K562 (cell line): ENCODE measurements at regions not wholly inside any gene's neighbourhood (a gene's known extent, or its start where the extent isn't known, plus 50 kb on each side); places are given as distances from the start of the nearest gene placed in this dataset.

ENCODE experiments used
- ATAC-seq: fragments of 200-7000 bp; cut with Tn5 transposase; 3 replicates; pipeline ENCODE4 v1.9.1; 2020; ENCODE audit warnings: moderate library complexity
- BruUV-seq: library from RNA; stranded (reverse); fragments of 400-500 nt; replicated peaks from 2 replicates; lab custom pipeline; 2021; lab: Mats Ljungman, UMichigan
- CTCF ChIA-PET: fragments of 300-600 bp; formaldehyde crosslinking; extraction: SDS; loops from one replicate; lab custom pipeline; 2021; ENCODE audit warnings: low intra/inter-chr PET ratio; lab: Yijun Ruan, JAX
- POLR2A ChIA-PET: fragments of 300-600, 350-650 bp; sonication (Branson Sonifier 250); formaldehyde crosslinking; extraction: SDS; loops from one replicate; lab custom pipeline; 2021; ENCODE audit warnings: antibody characterized with exemption, inconsistent platforms; lab: Yijun Ruan, JAX
- DNase-seq, 4 experiments: peaks; one replicate each; pipeline versions ENCODE4 v3.0.0 to v3.0.0-alpha.2; 2011 to 2018; ENCODE audit warnings: low spot score in 3 of 4, mixed read lengths in 3 of 4; ENCODE audit errors: extremely low read depth in 1 of 4
- FAIRE-seq: peaks from 2 replicates; lab custom pipeline; 2011; peaks lifted over from hg19 to GRCh38; lab: Jason Lieb, UNC
- H2AFZ ChIP-seq: 2 replicates; pipeline ENCODE4 v1.6.0; 2011; ENCODE audit warnings: low read depth, low read length, control low read depth, inconsistent platforms
- H3K27ac ChIP-seq: fragments of 200-600 bp; 3 replicates; pipeline ENCODE4 v1.8.0; 2011; ENCODE audit warnings: low read depth, mild to moderate bottlenecking, control low read depth, inconsistent platforms, low read length, moderate library complexity, mixed read lengths; ENCODE audit errors: extremely low read depth
- H3K27me3 ChIP-seq, 2 experiments: fragments of 300-600 bp in 1 of 2; 2 replicates in 1 of 2; 3 replicates in 1 of 2; pipeline versions ENCODE4 v1.6.0 to v1.8.0; 2011; ENCODE audit warnings: inconsistent platforms in 2 of 2, low read length in 2 of 2, mild to moderate bottlenecking in 1 of 2, mixed read lengths in 1 of 2, moderate library complexity in 1 of 2; ENCODE audit not compliant: control insufficient read depth in 2 of 2, insufficient read depth in 2 of 2
- H3K36me3 ChIP-seq: fragments of 300-600 bp; 3 replicates; pipeline ENCODE4 v1.8.0; 2011; ENCODE audit warnings: mild to moderate bottlenecking, low read length, inconsistent platforms; ENCODE audit not compliant: control insufficient read depth, insufficient read depth
- H3K4me1 ChIP-seq, 2 experiments: fragments of 200-600 bp in 1 of 2; replicated peaks in 1 of 2; 2 replicates in 1 of 2; 3 replicates in 1 of 2; pipeline versions ENCODE4 v1.5.1 to v1.8.0; 2011; ENCODE audit warnings: inconsistent platforms in 2 of 2, low read length in 2 of 2, mild to moderate bottlenecking in 1 of 2, mixed read lengths in 1 of 2, moderate library complexity in 1 of 2; ENCODE audit not compliant: control insufficient read depth in 2 of 2, insufficient read depth in 2 of 2
- H3K4me2 ChIP-seq: 2 replicates; pipeline ENCODE4 v1.6.1; 2011; ENCODE audit warnings: low read length, control low read depth, inconsistent platforms, mixed read lengths; ENCODE audit not compliant: insufficient read depth
- H3K4me3 ChIP-seq: fragments of 200-600 bp; sonication (generic), shearing (Covaris generic); 2 replicates; pipeline ENCODE4 v1.5.1; 2016; ENCODE audit warnings: control low read depth, inconsistent platforms
- H3K79me2 ChIP-seq: fragments of 200-600 bp; 3 replicates; pipeline ENCODE4 v1.8.0; 2011; ENCODE audit warnings: low read length, inconsistent platforms; ENCODE audit not compliant: control insufficient read depth, insufficient read depth
- H3K9ac ChIP-seq, 2 experiments: 2 replicates each; pipeline versions ENCODE4 v1.6.0 to v1.6.1; 2011; ENCODE audit warnings: low read depth in 2 of 2, low read length in 2 of 2, control low read depth in 1 of 2, inconsistent platforms in 1 of 2, mild to moderate bottlenecking in 1 of 2, mixed read lengths in 1 of 2; ENCODE audit not compliant: insufficient read depth in 1 of 2
- H3K9me1 ChIP-seq: one replicate; pipeline ENCODE4 v1.6.0; 2011; ENCODE audit warnings: inconsistent platforms, mild to moderate bottlenecking, low read length, moderate library complexity; ENCODE audit not compliant: control insufficient read depth, insufficient read depth
- H3K9me3 ChIP-seq: replicated peaks from 2 replicates; pipeline ENCODE4 v1.5.1; 2011; ENCODE audit warnings: low read depth, low read length, inconsistent platforms; ENCODE audit not compliant: control insufficient read depth, insufficient read depth
- H4K20me1 ChIP-seq: replicated peaks from 2 replicates; pipeline ENCODE4 v1.6.1; 2011; ENCODE audit warnings: low read length, inconsistent platforms, mixed read lengths; ENCODE audit not compliant: control insufficient read depth, insufficient read depth
- ARID4B ChIP-seq: sonication (generic); formaldehyde crosslinking; IDR thresholded peaks from 2 replicates; pipeline ENCODE4 v1.8.0; 2022; ENCODE audit warnings: mild to moderate bottlenecking, missing genetic modification reagents
- CBX3 ChIP-seq, 2 experiments: IDR thresholded peaks; 1 replicate in 1 of 2; 2 replicates in 1 of 2; pipeline ENCODE4 v1.6.1; 2012; ENCODE audit warnings: inconsistent platforms in 2 of 2, low read length in 2 of 2, borderline replicate concordance in 1 of 2, control low read depth in 1 of 2
- CTBP1 ChIP-seq: fragments of 450-650 bp; IDR thresholded peaks from 2 replicates; pipeline ENCODE4 v1.6.1; 2016; ENCODE audit warnings: borderline replicate concordance
- ESRRB ChIP-seq: fragments of 250-450 bp; sonication (Bioruptor Pico); IDR thresholded peaks from 2 replicates; pipeline ENCODE4 v1.5.0; 2020; ENCODE audit warnings: mild to moderate bottlenecking, moderate library complexity, borderline replicate concordance
- MAFG ChIP-seq: fragments of 450-650 bp; conservative IDR thresholded peaks from 2 replicates; pipeline ENCODE4 v1.6.1; 2016; ENCODE audit warnings: missing genetic modification characterization, missing compliant biosample characterization
- MYBL2 ChIP-seq, 2 experiments: fragments of 450-650 bp in 1 of 2; sonication (generic) in 1 of 2; formaldehyde crosslinking in 1 of 2; IDR thresholded peaks; 2 replicates each; pipeline versions ENCODE4 v1.6.1 to v1.8.1; 2017 to 2022; ENCODE audit warnings: borderline replicate concordance in 1 of 2, inconsistent platforms in 1 of 2, low read depth in 1 of 2, mild to moderate bottlenecking in 1 of 2, missing genetic modification reagents in 1 of 2, moderate library complexity in 1 of 2
- NCOR1 ChIP-seq: fragments of 450-650 bp; IDR thresholded peaks from 2 replicates; pipeline ENCODE4 v1.6.1; 2016; ENCODE audit warnings: mild to moderate bottlenecking, moderate library complexity
- SIRT6 ChIP-seq: IDR thresholded peaks from one replicate; pipeline ENCODE4 v1.6.1; 2012; ENCODE audit warnings: low read depth, mild to moderate bottlenecking, control low read depth, inconsistent platforms, low read length, moderate library complexity
- ZNF311 ChIP-seq: fragments of 250-450 bp; sonication (Bioruptor Pico); IDR thresholded peaks from 2 replicates; pipeline ENCODE4 v1.4.0; 2020; ENCODE audit warnings: mild to moderate bottlenecking, moderate library complexity
- ZNF408 ChIP-seq: fragments of 250-450 bp; sonication (Bioruptor Pico); IDR thresholded peaks from 2 replicates; pipeline ENCODE4 v1.4.0; 2020; ENCODE audit warnings: low read depth, mild to moderate bottlenecking, moderate library complexity
- ZNF449 ChIP-seq: fragments of 250-450 bp; sonication (Bioruptor Pico); IDR thresholded peaks from 2 replicates; pipeline ENCODE4 v1.8.0; 2022; ENCODE audit warnings: moderate library complexity, mild to moderate bottlenecking, inconsistent platforms
- WGBS: fragments of 100-300 bp; shearing (Covaris generic); methylation state at CpG from one replicate; pipeline ENCODE4 v1.1.6; 2016; ENCODE audit warnings: low coverage, mixed read lengths; ENCODE audit not compliant: insufficient coverage; ENCODE audit errors: missing lambda C conversion rate; 5-methylcytosine and 5-hydroxymethylcytosine counted together
- in situ Hi-C: fragments of 300-500 bp; cut with MboI; formaldehyde crosslinking; loops from 4 replicates; pipeline ENCODE4 v1.15.0; 2018; ENCODE audit warnings: inconsistent platforms, mixed read lengths
- intact Hi-C: fragments of 100-400 bp; cut with micrococcal nuclease; formaldehyde crosslinking; loops from 2 replicates; pipeline ENCODE4 v1.14.2; 2022

- in situ Hi-C loops (no loop called here), intact Hi-C loops (no loop called here)
- no peaks in the 10 kb centered on the region for H3K4me1 ChIP-seq
- CTCF ChIA-PET, result no interaction called here
- H3K4me3 ChIP-seq, result no peak overlapping the region
- ATAC-seq (no peak), DNase-seq (no peak), FAIRE-seq (no peak)
- WGBS, result 0% methylated on average over 4 of the region's 4 CpGs
- no peaks in the 10 kb centered on the region for H3K9me1 ChIP-seq
- no peak overlapping the region for H3K4me2 ChIP-seq
- H3K27me3 ChIP-seq, result 0 out of 5 replicates have a peak, but pooled peaks cover 0 to 2% of the 10 kb centered on the region in 2 experiments
- no peak overlapping the region for H2AFZ ChIP-seq
- no peak overlapping the region for H3K27ac ChIP-seq
- no TSS peak for BruUV-seq
- no peaks in the 10 kb centered on the region for H3K36me3 ChIP-seq
- H3K79me2 ChIP-seq, result no peaks in the 10 kb centered on the region
- no peaks in the 10 kb centered on the region for H3K9me3 ChIP-seq
- no peak for TF ChIP-seq MYBL2 (IDR thresholded peaks at IDR 0.05; ENCODE audit: low read depth)
- TF ChIP-seq MYBL2 (CRISPR knock-in tag; IDR thresholded peaks at IDR 0.05; ENCODE audit: borderline replicate concordance), result no peak
- no peak for TF ChIP-seq SIRT6
- TF ChIP-seq MAFG (tag), result no peak
- TF ChIP-seq CTBP1, result no peak
- TF ChIP-seq NCOR1, result no peak
- TF ChIP-seq ARID4B (CRISPR knock-in tag), result no peak
- TF ChIP-seq CBX3 (IDR thresholded peaks at IDR 0.05; ENCODE audit: borderline replicate concordance in 1 of 2, low read length in 2 of 2), result no peak
- TF ChIP-seq ZNF449 (CRISPR knock-in tag), result no peak
- TF ChIP-seq ESRRB (CRISPR knock-in tag), result no peak
- TF ChIP-seq ZNF311 (CRISPR knock-in tag), result no peak
- TF ChIP-seq ZNF408 (CRISPR knock-in tag), result no peak
- H4K20me1 ChIP-seq, result no peaks in the 10 kb centered on the region
- H3K9ac ChIP-seq, result no peak overlapping the region
- POLR2A ChIA-PET, result no interaction called here
Measured at GRCh38 chr4:55216863-55217635, 91.7 kb upstream of the KDR start.
